CD4-positive, alpha-beta T cell (primary cell): ENCODE measurements at regions not wholly inside any gene's neighbourhood (a gene's known extent, or its start where the extent isn't known, plus 50 kb on each side); places are given as distances from the start of the nearest gene placed in this dataset.

ENCODE experiments used
- ATAC-seq: fragments of 200-7000 bp; cut with Tn5 transposase; one replicate; pipeline ENCODE4 v1.10.0; 2022; ENCODE audit warnings: mild to moderate bottlenecking; ENCODE audit not compliant: poor library complexity
- CTCF ChIA-PET: fragments of 350-600 bp; sonication (Branson Sonifier 250); formaldehyde crosslinking; loops from one replicate; lab custom pipeline; 2021; ENCODE audit warnings: antibody characterized with exemption, inconsistent platforms; lab: Charles Lee
- POLR2A ChIA-PET: fragments of 350-600 bp; sonication (Branson Sonifier 250); formaldehyde crosslinking; loops from one replicate; lab custom pipeline; 2021; ENCODE audit warnings: antibody characterized with exemption, inconsistent platforms; lab: Charles Lee
- DNase-seq, 14 experiments: peaks; one replicate each; pipeline ENCODE4 v3.0.0-alpha.2; 2013 to 2020; ENCODE audit warnings: mixed read lengths in 2 of 14
- H3K27ac ChIP-seq, 2 donors: one replicate each; pipeline versions ENCODE4 v1.5.1 to v1.7.0; 2013; ENCODE audit warnings: low read length in 2 of 2, low read depth in 1 of 2, mild to moderate bottlenecking in 1 of 2
- H3K27me3 ChIP-seq, 2 experiments: 1 replicate in 1 of 2; 2 replicates in 1 of 2; pipeline versions ENCODE4 v1.6.1 to v1.7.0; 2013; ENCODE audit warnings: low read length in 2 of 2, control low read depth in 1 of 2, mild to moderate bottlenecking in 1 of 2, moderate library complexity in 1 of 2; ENCODE audit not compliant: insufficient read depth in 2 of 2, control insufficient read depth in 1 of 2
- H3K36me3 ChIP-seq: one replicate; pipeline ENCODE4 v1.6.1; 2013; ENCODE audit warnings: low read length, control low read depth; ENCODE audit not compliant: insufficient read depth
- H3K4me1 ChIP-seq: one replicate; pipeline ENCODE4 v1.6.1; 2013; ENCODE audit warnings: low read length, control low read depth; ENCODE audit not compliant: insufficient read depth
- H3K4me3 ChIP-seq: one replicate; pipeline ENCODE4 v1.5.1; 2013; ENCODE audit warnings: mild to moderate bottlenecking, low read length, moderate library complexity
- H3K9me3 ChIP-seq, 2 experiments: 1 replicate in 1 of 2; 2 replicates in 1 of 2; pipeline versions ENCODE4 v1.6.1 to v1.7.0; 2013; ENCODE audit warnings: low read length in 2 of 2, mild to moderate bottlenecking in 2 of 2, control low read depth in 1 of 2, moderate library complexity in 1 of 2; ENCODE audit not compliant: control insufficient read depth in 1 of 2, insufficient read depth in 1 of 2
- H3K27ac Mint-ChIP-seq: one replicate; pipeline ENCODE4 v1.8.0; 2020; ENCODE audit warnings: mixed read lengths
- H3K27me3 Mint-ChIP-seq: one replicate; pipeline ENCODE4 v1.8.0; 2021; ENCODE audit warnings: mixed read lengths
- H3K36me3 Mint-ChIP-seq: one replicate; pipeline ENCODE4 v1.8.0; 2021; ENCODE audit warnings: low read depth, mixed read lengths
- H3K4me1 Mint-ChIP-seq: one replicate; pipeline ENCODE4 v1.8.0; 2021; ENCODE audit warnings: low read depth, mixed read lengths
- H3K4me3 Mint-ChIP-seq: one replicate; pipeline ENCODE4 v1.8.0; 2020; ENCODE audit warnings: mild to moderate bottlenecking, mixed read lengths
- H3K9me3 Mint-ChIP-seq: one replicate; pipeline ENCODE4 v1.8.0; 2020; ENCODE audit warnings: mixed read lengths
- intact Hi-C, 2 experiments: fragments of 100-400 bp; cut with DNase I in 1 of 2; cut with micrococcal nuclease in 1 of 2; formaldehyde crosslinking; loops; one replicate each; pipeline versions ENCODE4 v1.15.1 to v1.9.0; 2023 to 2025; cut with DNase I, micrococcal nuclease
- TF ChIP-seq, protein P1 (sequence below): fragments of 200-600 bp; IDR thresholded peaks from one replicate; pipeline ENCODE4 v1.8.0; 2022; ENCODE audit warnings: antibody characterized with exemption, mild to moderate bottlenecking

- intact Hi-C loops = no loop called here
- Mint-ChIP-seq H3K36me3 (no peaks in the 10 kb centered on the region), H3K27ac (no peak overlapping the region), H3K4me3 (no peak overlapping the region), H3K4me1 (no peaks in the 10 kb centered on the region), H3K27me3 (no peaks in the 10 kb centered on the region), H3K9me3 (peaks cover 4% of the 10 kb centered on the region)
- Histone ChIP-seq H3K36me3 (no peaks in the 10 kb centered on the region), H3K4me1 (no peaks in the 10 kb centered on the region), H3K9me3 (no peaks in the 10 kb centered on the region), H3K4me3 (no peak overlapping the region), H3K27ac (no peak overlapping the region), H3K27me3 (no peaks in the 10 kb centered on the region)
- DNase-seq (no peak), ATAC-seq (no peak)
- ChIA-PET CTCF (no interaction called here), POLR2A (no interaction called here)
- TF ChIP-seq, protein P1, sequence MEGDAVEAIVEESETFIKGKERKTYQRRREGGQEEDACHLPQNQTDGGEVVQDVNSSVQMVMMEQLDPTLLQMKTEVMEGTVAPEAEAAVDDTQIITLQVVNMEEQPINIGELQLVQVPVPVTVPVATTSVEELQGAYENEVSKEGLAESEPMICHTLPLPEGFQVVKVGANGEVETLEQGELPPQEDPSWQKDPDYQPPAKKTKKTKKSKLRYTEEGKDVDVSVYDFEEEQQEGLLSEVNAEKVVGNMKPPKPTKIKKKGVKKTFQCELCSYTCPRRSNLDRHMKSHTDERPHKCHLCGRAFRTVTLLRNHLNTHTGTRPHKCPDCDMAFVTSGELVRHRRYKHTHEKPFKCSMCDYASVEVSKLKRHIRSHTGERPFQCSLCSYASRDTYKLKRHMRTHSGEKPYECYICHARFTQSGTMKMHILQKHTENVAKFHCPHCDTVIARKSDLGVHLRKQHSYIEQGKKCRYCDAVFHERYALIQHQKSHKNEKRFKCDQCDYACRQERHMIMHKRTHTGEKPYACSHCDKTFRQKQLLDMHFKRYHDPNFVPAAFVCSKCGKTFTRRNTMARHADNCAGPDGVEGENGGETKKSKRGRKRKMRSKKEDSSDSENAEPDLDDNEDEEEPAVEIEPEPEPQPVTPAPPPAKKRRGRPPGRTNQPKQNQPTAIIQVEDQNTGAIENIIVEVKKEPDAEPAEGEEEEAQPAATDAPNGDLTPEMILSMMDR = no peak
Measured at GRCh38 chr5:118440496-118440895, 547.9 kb downstream of the DTWD2 start.

DNA sequence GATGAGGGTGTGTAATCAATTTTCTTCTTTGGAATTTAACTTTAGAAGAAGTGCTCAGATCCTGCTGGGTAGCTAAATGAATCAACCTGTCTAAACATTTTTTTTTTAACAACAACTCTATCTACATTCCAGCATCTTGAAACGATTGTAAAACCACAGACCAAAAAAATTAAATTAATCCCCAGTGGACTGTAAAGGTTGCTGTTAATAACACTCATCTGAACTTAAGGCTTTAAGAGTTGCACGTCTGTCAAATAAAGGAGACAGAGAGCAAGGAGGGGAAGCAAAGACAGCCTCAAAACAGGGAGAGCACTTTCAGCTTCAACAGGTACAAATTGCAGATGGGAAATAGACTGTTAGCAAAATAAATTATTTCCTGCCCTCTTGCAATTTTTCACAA, 548.5 kb downstream of the DTWD2 start:
- H3K27me3 Mint-ChIP-seq = no peaks in the 10 kb centered on the region
- TF ChIP-seq, protein P1 = no peak
- ChIA-PET CTCF (no interaction called here), POLR2A (no interaction called here)
- no peaks in the 10 kb centered on the region for H3K36me3 Mint-ChIP-seq
- peaks cover 4% of the 10 kb centered on the region for H3K9me3 Mint-ChIP-seq
- DNase-seq (no peak), ATAC-seq (no peak)
- H3K4me3 ChIP-seq = no peak overlapping the region
- H3K4me3 Mint-ChIP-seq = no peak overlapping the region
- no peaks in the 10 kb centered on the region for H3K27me3 ChIP-seq
- no peaks in the 10 kb centered on the region for H3K36me3 ChIP-seq
- no peak overlapping the region for H3K27ac ChIP-seq
- intact Hi-C loops = no loop called here
- no peaks in the 10 kb centered on the region for H3K4me1 ChIP-seq
- no peaks in the 10 kb centered on the region for H3K4me1 Mint-ChIP-seq
- H3K9me3 ChIP-seq = no peaks in the 10 kb centered on the region
- no peak overlapping the region for H3K27ac Mint-ChIP-seq

- no peaks in the 10 kb centered on the region for H3K36me3 Mint-ChIP-seq
- H3K4me1 Mint-ChIP-seq = no peaks in the 10 kb centered on the region
- intact Hi-C loops = no loop called here
Measured at GRCh38 chr5:118435131-118435530, 553.2 kb downstream of the DTWD2 start.

More at GRCh38 chr5:118435131-118435530, 553.2 kb downstream of the DTWD2 start:
- Mint-ChIP-seq H3K4me3 (no peak overlapping the region), H3K27me3 (no peaks in the 10 kb centered on the region), H3K27ac (no peak overlapping the region), H3K9me3 (peaks cover 4% of the 10 kb centered on the region)
- no peak for ATAC-seq
- no peaks in the 10 kb centered on the region for H3K4me1 ChIP-seq
- no peak overlapping the region for H3K4me3 ChIP-seq
- no peaks in the 10 kb centered on the region for H3K9me3 ChIP-seq
- H3K36me3 ChIP-seq = no peaks in the 10 kb centered on the region
- no peaks in the 10 kb centered on the region for H3K27me3 ChIP-seq
- POLR2A ChIA-PET = no interaction called here
- TF ChIP-seq, protein P1 = no peak
- DNase-seq = no peak
- CTCF ChIA-PET = no interaction called here
- H3K27ac ChIP-seq = no peak overlapping the region
